ENCODE measurements at regions not wholly inside any gene's neighbourhood (a gene's known extent, or its start where the extent isn't known, plus 50 kb on each side); places are given as distances from the start of the nearest gene placed in this dataset.

DNA sequence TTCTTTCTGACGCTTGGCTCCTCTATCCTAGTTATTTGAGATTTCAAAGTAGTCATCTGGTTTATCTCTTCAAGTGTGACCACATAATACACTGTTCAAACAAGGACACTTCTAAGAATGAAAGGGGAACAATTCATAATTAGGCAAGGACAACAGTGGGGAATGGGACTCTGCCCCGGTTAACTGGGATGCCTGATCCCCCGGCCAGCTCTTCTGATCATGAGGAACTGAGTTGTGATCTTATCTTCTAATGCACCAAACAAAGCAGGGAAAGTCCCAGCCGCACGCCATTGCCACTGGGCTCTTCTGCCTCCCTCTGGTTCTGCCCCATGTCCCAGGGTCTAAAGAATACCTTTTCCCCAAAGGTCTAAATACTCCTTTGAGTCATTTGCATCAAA is 158.2 kb upstream of the IRF2BP2 start:
- TF ChIP-seq SMARCA4 (IDR thresholded peaks at IDR 0.05) (0 out of 2 replicates have a peak, but pooled peaks have one; percentile 16), CTCF (IDR thresholded peaks at IDR 0.05 in 2 of 3, conservative IDR thresholded peaks at IDR 0.05 in 1 of 3; ENCODE audit: insufficient read depth in 2 of 3, low read depth in 1 of 3, low read length in 3 of 3) (no peak), SMAD4 (CRISPR knock-in tag; conservative IDR thresholded peaks at IDR 0.05) (no peak), CBFB (CRISPR knock-in tag; IDR thresholded peaks at IDR 0.05) (no peak), ZNF24 (IDR thresholded peaks at IDR 0.05) (no peak), RFX5 (IDR thresholded peaks at IDR 0.05; ENCODE audit: low read depth, low read length) (no peak), EGR1 (conservative IDR thresholded peaks at IDR 0.05) (no peak), SRSF1 (IDR thresholded peaks at IDR 0.05; ENCODE audit: low read depth, low read length) (no peak), GATA2 (CRISPR knock-in tag; IDR thresholded peaks at IDR 0.05) (no peak)
- TF ChIP-seq, protein P1, sequence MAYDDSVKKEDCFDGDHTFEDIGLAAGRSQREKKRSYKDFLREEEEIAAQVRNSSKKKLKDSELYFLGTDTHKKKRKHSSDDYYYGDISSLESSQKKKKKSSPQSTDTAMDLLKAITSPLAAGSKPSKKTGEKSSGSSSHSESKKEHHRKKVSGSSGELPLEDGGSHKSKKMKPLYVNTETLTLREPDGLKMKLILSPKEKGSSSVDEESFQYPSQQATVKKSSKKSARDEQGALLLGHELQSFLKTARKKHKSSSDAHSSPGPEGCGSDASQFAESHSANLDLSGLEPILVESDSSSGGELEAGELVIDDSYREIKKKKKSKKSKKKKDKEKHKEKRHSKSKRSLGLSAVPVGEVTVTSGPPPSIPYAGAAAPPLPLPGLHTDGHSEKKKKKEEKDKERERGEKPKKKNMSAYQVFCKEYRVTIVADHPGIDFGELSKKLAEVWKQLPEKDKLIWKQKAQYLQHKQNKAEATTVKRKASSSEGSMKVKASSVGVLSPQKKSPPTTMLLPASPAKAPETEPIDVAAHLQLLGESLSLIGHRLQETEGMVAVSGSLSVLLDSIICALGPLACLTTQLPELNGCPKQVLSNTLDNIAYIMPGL (CRISPR knock-in tag; IDR thresholded peaks at IDR 0.05), result no peak
- TF ChIP-seq, protein P2, sequence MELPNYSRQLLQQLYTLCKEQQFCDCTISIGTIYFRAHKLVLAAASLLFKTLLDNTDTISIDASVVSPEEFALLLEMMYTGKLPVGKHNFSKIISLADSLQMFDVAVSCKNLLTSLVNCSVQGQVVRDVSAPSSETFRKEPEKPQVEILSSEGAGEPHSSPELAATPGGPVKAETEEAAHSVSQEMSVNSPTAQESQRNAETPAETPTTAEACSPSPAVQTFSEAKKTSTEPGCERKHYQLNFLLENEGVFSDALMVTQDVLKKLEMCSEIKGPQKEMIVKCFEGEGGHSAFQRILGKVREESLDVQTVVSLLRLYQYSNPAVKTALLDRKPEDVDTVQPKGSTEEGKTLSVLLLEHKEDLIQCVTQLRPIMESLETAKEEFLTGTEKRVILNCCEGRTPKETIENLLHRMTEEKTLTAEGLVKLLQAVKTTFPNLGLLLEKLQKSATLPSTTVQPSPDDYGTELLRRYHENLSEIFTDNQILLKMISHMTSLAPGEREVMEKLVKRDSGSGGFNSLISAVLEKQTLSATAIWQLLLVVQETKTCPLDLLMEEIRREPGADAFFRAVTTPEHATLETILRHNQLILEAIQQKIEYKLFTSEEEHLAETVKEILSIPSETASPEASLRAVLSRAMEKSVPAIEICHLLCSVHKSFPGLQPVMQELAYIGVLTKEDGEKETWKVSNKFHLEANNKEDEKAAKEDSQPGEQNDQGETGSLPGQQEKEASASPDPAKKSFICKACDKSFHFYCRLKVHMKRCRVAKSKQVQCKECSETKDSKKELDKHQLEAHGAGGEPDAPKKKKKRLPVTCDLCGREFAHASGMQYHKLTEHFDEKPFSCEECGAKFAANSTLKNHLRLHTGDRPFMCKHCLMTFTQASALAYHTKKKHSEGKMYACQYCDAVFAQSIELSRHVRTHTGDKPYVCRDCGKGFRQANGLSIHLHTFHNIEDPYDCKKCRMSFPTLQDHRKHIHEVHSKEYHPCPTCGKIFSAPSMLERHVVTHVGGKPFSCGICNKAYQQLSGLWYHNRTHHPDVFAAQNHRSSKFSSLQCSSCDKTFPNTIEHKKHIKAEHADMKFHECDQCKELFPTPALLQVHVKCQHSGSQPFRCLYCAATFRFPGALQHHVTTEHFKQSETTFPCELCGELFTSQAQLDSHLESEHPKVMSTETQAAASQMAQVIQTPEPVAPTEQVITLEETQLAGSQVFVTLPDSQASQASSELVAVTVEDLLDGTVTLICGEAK (IDR thresholded peaks at IDR 0.05), result no peak
- TF ChIP-seq, protein P2 (CRISPR knock-in tag; IDR thresholded peaks at IDR 0.05), result no peak

Data from K562 (cell line).